ENCODE measurements at regions not wholly inside any gene's neighbourhood (a gene's known extent, or its start where the extent isn't known, plus 50 kb on each side); places are given as distances from the start of the nearest gene placed in this dataset.

DNA sequence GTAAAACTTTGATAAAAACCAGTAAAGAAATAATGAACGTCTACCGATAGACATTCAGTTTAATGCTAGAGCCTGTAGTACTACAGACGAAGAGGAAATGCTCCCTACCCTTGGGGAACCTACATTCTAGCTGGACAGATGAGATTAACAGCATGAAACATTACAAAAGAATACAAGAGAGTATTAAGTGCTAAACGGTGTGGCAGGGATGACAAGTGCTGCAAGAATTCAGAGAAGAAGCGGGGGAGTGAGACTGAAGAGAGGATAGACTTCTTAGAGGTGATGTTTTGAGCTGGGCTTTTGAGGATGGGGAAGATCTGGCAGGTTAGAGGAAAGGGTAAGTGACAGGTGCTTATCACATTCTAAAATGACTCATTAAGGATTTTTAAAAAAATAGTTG lies 52.6 kb upstream of the ESX1 start:
- Histone ChIP-seq H3K23ac (ENCODE audit: insufficient read length) (no peak overlapping the region), H3K9ac (replicated peaks in 1 of 4; ENCODE audit: extremely low read depth in 1 of 4, low read depth in 3 of 4, low read length in 3 of 4) (no peak overlapping the region), H3K4me1 (replicated peaks in 1 of 4; ENCODE audit: control insufficient read depth in 3 of 4, insufficient read depth in 4 of 4, low read length in 3 of 4) (peaks cover 0 to 3% (median 0%) of the 10 kb centered on the region in 4 experiments; a peak in 2 of 7 replicates), H2BK12ac (ENCODE audit: low read depth, low read length) (no peak overlapping the region), H3K9me3 (ENCODE audit: insufficient read depth in 2 of 2, low read depth in 1 of 2, low read length in 1 of 2) (no peaks in the 10 kb centered on the region), H4K5ac (ENCODE audit: insufficient read length, low read depth, low read length) (no peak overlapping the region), H3K23me2 (ENCODE audit: low read depth, low read length) (no peaks in the 10 kb centered on the region), H3K79me2 (ENCODE audit: control insufficient read depth in 1 of 2, insufficient read depth in 2 of 2, low read length in 2 of 2) (no peaks in the 10 kb centered on the region), H3K14ac (ENCODE audit: insufficient read length) (no peak overlapping the region), H2BK120ac (replicated peaks; ENCODE audit: low read depth, low read length) (no peak overlapping the region), H2AK5ac (ENCODE audit: low read depth, low read length) (no peak overlapping the region), H2BK20ac (ENCODE audit: low read length) (no peak overlapping the region), H3K4me2 (ENCODE audit: insufficient read depth in 1 of 2, low read depth in 2 of 2, low read length in 2 of 2) (no peak overlapping the region), H3K4me3 (ENCODE audit: extremely low read depth in 1 of 4, insufficient read depth in 2 of 4, low read depth in 3 of 4, low read length in 4 of 4) (no peak overlapping the region), H4K91ac (replicated peaks; ENCODE audit: insufficient read length, low read length) (no peak overlapping the region), H3K27me3 (replicated peaks in 1 of 4; ENCODE audit: control insufficient read depth in 3 of 4, extremely low read depth in 1 of 4, insufficient read depth in 3 of 4, low read length in 3 of 4) (no peaks in the 10 kb centered on the region), H4K8ac (ENCODE audit: extremely low read depth, insufficient read depth, low read length) (no peak overlapping the region), H4K20me1 (replicated peaks in 1 of 2; ENCODE audit: control insufficient read depth in 1 of 2, insufficient read depth in 2 of 2, low read length in 2 of 2) (no peaks in the 10 kb centered on the region), H3K4ac (replicated peaks; ENCODE audit: insufficient read length, low read depth, low read length) (no peak overlapping the region), H3K18ac (ENCODE audit: extremely low read depth, low read length) (no peak overlapping the region), H3K27ac (ENCODE audit: low read depth, low read length) (no peak overlapping the region), H3K36me3 (ENCODE audit: control insufficient read depth in 2 of 4, insufficient read depth in 4 of 4, low read length in 3 of 4) (no peaks in the 10 kb centered on the region), H2AFZ (ENCODE audit: low read length) (no peak overlapping the region), H2BK15ac (ENCODE audit: low read length) (no peak overlapping the region), H2BK5ac (ENCODE audit: low read depth, low read length) (no peak overlapping the region), H3K56ac (replicated peaks; ENCODE audit: insufficient read length, low read depth, low read length) (no peak overlapping the region), H3K79me1 (ENCODE audit: low read depth, low read length) (no peaks in the 10 kb centered on the region)
- TF ChIP-seq CHD2 (IDR thresholded peaks at IDR 0.05; ENCODE audit: low read length) (no peak), EP300 (IDR thresholded peaks at IDR 0.05; ENCODE audit: borderline replicate concordance in 1 of 2, low read depth in 2 of 2, low read length in 2 of 2) (no peak), TAF1 (IDR thresholded peaks at IDR 0.05; ENCODE audit: low read depth, low read length) (no peak), RXRA (IDR thresholded peaks at IDR 0.05; ENCODE audit: insufficient read depth, low read depth, low read length) (no peak), NANOG (IDR thresholded peaks at IDR 0.05; ENCODE audit: insufficient read depth, low read depth, low read length, poor library complexity, severe bottlenecking) (no peak), CTBP2 (IDR thresholded peaks at IDR 0.05; ENCODE audit: borderline replicate concordance, insufficient read depth, insufficient read length, low read length) (no peak), CREB1 (IDR thresholded peaks at IDR 0.05) (no peak), SIX5 (IDR thresholded peaks at IDR 0.05; ENCODE audit: low read depth, low read length) (no peak)
- no peak for DNase-seq (ENCODE audit: low read depth in 1 of 2, low spot score in 2 of 2)
- WGBS, 2 experiments (ENCODE audit: extremely low coverage in 1 of 2, insufficient coverage in 1 of 2, insufficient read length in 1 of 2, insufficient replicate concordance in 2 of 2, low coverage in 1 of 2, low lambda C conversion rate in 2 of 2, missing lambda C conversion rate in 1 of 2): 96% methylated on average over 5 of the region's 5 CpGs; no CpG with 5 or more reads in 1 of the 2 experiments
- CTCF ChIA-PET (ENCODE audit: partially characterized antibody): interaction anchor here (1.2 kb wide), 1 partner anchor 24 kb away, joined by 3 read pairs; no protein-coding TSS in a partner anchor
- POLR2A ChIA-PET (ENCODE audit: partially characterized antibody): no interaction called here
- no peak for FAIRE-seq

Measured in H1 (cell line).